ENCODE measurements at regions not wholly inside any gene's neighbourhood (a gene's known extent, or its start where the extent isn't known, plus 50 kb on each side); places are given as distances from the start of the nearest gene placed in this dataset.

GRCh38 chr7:10863476-10863875 is 110.2 kb upstream of the PHF14 start:
- TF ChIP-seq EZH2 (IDR thresholded peaks at IDR 0.05; ENCODE audit: borderline replicate concordance) (no peak), EZH2phosphoT487 (IDR thresholded peaks at IDR 0.05; ENCODE audit: low read depth, severe bottlenecking, unreplicated experiment) (no peak), CTCF (IDR thresholded peaks at IDR 0.05; ENCODE audit: poor library complexity) (no peak)
- Histone ChIP-seq H4K20me1 (ENCODE audit: insufficient read depth, poor library complexity, severe bottlenecking) (no peaks in the 10 kb centered on the region), H3K4me3 (no peak overlapping the region), H3K27me3 (no peaks in the 10 kb centered on the region), H3K79me2 (no peaks in the 10 kb centered on the region), H2AFZ (no peak overlapping the region), H3K9me3 (ENCODE audit: low read depth) (no peaks in the 10 kb centered on the region), H3K4me2 (no peak overlapping the region), H3K27ac (no peak overlapping the region), H3K36me3 (replicated peaks; ENCODE audit: insufficient read depth, low read depth) (no peaks in the 10 kb centered on the region), H3K4me1 (ENCODE audit: insufficient read depth) (no peaks in the 10 kb centered on the region), H3K9me2 (replicated peaks; ENCODE audit: insufficient read depth) (no peaks in the 10 kb centered on the region)
- WGBS (ENCODE audit: low lambda C conversion rate, missing lambda C conversion rate): 96% methylated on average over 7 of the region's 7 CpGs
- no peak for DNase-seq (ENCODE audit: low spot score)

GRCh38 chr7:10874666-10875065 is 99.0 kb upstream of the PHF14 start:
- H3K4me2 ChIP-seq: no peak overlapping the region
- no peak for DNase-seq (ENCODE audit: low spot score)
- no peak overlapping the region for H3K27ac ChIP-seq
- H4K20me1 ChIP-seq (ENCODE audit: insufficient read depth, poor library complexity, severe bottlenecking): no peaks in the 10 kb centered on the region
- H3K4me3 ChIP-seq: no peak overlapping the region
- no peaks in the 10 kb centered on the region for H3K9me2 ChIP-seq (replicated peaks; ENCODE audit: insufficient read depth)
- no peaks in the 10 kb centered on the region for H3K36me3 ChIP-seq (replicated peaks; ENCODE audit: insufficient read depth, low read depth)
- no peaks in the 10 kb centered on the region for H3K27me3 ChIP-seq
- TF ChIP-seq EZH2phosphoT487 (IDR thresholded peaks at IDR 0.05; ENCODE audit: low read depth, severe bottlenecking, unreplicated experiment) (no peak), EZH2 (IDR thresholded peaks at IDR 0.05; ENCODE audit: borderline replicate concordance) (no peak), CTCF (IDR thresholded peaks at IDR 0.05; ENCODE audit: poor library complexity) (no peak)
- 24% methylated on average over 1 of the region's 1 CpG for WGBS (ENCODE audit: low lambda C conversion rate, missing lambda C conversion rate)
- H2AFZ ChIP-seq: no peak overlapping the region
- no peaks in the 10 kb centered on the region for H3K9me3 ChIP-seq (ENCODE audit: low read depth)
- H3K79me2 ChIP-seq: no peaks in the 10 kb centered on the region
- no peaks in the 10 kb centered on the region for H3K4me1 ChIP-seq (ENCODE audit: insufficient read depth)

GRCh38 chr7:10875080-10875479 is 98.6 kb upstream of the PHF14 start:
- no peaks in the 10 kb centered on the region for H3K9me2 ChIP-seq (replicated peaks; ENCODE audit: insufficient read depth)
- no peak for DNase-seq (ENCODE audit: low spot score)
- no peak overlapping the region for H3K4me3 ChIP-seq
- H3K27ac ChIP-seq: no peak overlapping the region
- no peak overlapping the region for H3K4me2 ChIP-seq
- H3K4me1 ChIP-seq (ENCODE audit: insufficient read depth): no peaks in the 10 kb centered on the region
- TF ChIP-seq CTCF (IDR thresholded peaks at IDR 0.05; ENCODE audit: poor library complexity): no peak
- no peak for TF ChIP-seq EZH2phosphoT487 (IDR thresholded peaks at IDR 0.05; ENCODE audit: low read depth, severe bottlenecking, unreplicated experiment)
- no peak for TF ChIP-seq EZH2 (IDR thresholded peaks at IDR 0.05; ENCODE audit: borderline replicate concordance)
- no peaks in the 10 kb centered on the region for H3K79me2 ChIP-seq
- no peaks in the 10 kb centered on the region for H3K9me3 ChIP-seq (ENCODE audit: low read depth)
- H3K27me3 ChIP-seq: no peaks in the 10 kb centered on the region
- H3K36me3 ChIP-seq (replicated peaks; ENCODE audit: insufficient read depth, low read depth): no peaks in the 10 kb centered on the region
- 77% methylated on average over 2 of the region's 2 CpGs for WGBS (ENCODE audit: low lambda C conversion rate, missing lambda C conversion rate)
- H4K20me1 ChIP-seq (ENCODE audit: insufficient read depth, poor library complexity, severe bottlenecking): no peaks in the 10 kb centered on the region
- H2AFZ ChIP-seq: no peak overlapping the region

- no peaks in the 10 kb centered on the region for H3K36me3 ChIP-seq (replicated peaks; ENCODE audit: insufficient read depth, low read depth)
- H3K27me3 ChIP-seq: no peaks in the 10 kb centered on the region
- no peak for DNase-seq (ENCODE audit: low spot score)
- H3K9me3 ChIP-seq (ENCODE audit: low read depth): no peaks in the 10 kb centered on the region
- H3K4me3 ChIP-seq: no peak overlapping the region
- H3K9me2 ChIP-seq (replicated peaks; ENCODE audit: insufficient read depth): no peaks in the 10 kb centered on the region
- H3K27ac ChIP-seq: no peak overlapping the region
- no peaks in the 10 kb centered on the region for H3K4me1 ChIP-seq (ENCODE audit: insufficient read depth)
- no peaks in the 10 kb centered on the region for H4K20me1 ChIP-seq (ENCODE audit: insufficient read depth, poor library complexity, severe bottlenecking)
- no peaks in the 10 kb centered on the region for H3K79me2 ChIP-seq
- no peak for TF ChIP-seq EZH2phosphoT487 (IDR thresholded peaks at IDR 0.05; ENCODE audit: low read depth, severe bottlenecking, unreplicated experiment)
- no peak for TF ChIP-seq EZH2 (IDR thresholded peaks at IDR 0.05; ENCODE audit: borderline replicate concordance)
- TF ChIP-seq CTCF (IDR thresholded peaks at IDR 0.05; ENCODE audit: poor library complexity): no peak
- no peak overlapping the region for H3K4me2 ChIP-seq
- H2AFZ ChIP-seq: no peak overlapping the region
- WGBS (ENCODE audit: low lambda C conversion rate, missing lambda C conversion rate): 91% methylated on average over 7 of the region's 7 CpGs
These were observed 84.8 kb upstream of the PHF14 start for GRCh38 chr7:10888861-10889260.

Measured in hepatocyte (in vitro differentiated cells).